HG03060 (cell line): ENCODE measurements at regions not wholly inside any gene's neighbourhood (a gene's known extent, or its start where the extent isn't known, plus 50 kb on each side); places are given as distances from the start of the nearest gene placed in this dataset.
"Not testable (repeated sequence)": the region's sequence is repeated elsewhere in the genome, so short reads cannot be mapped to it uniquely, and the experiment has no call there.

Experiments
- ATAC-seq: cut with Tn5 transposase; IDR thresholded peaks from one replicate; pipeline ENCODE4 v1.9.1; 2021; ENCODE audit warnings: low read depth, moderate number of reproducible peaks; ENCODE audit not compliant: unreplicated experiment

GRCh38 chr5:117769877-117770276 lies 1195.3 kb upstream of the SEMA6A start:
- no peak for ATAC-seq

- no peak for ATAC-seq
Observed at GRCh38 chr5:117763271-117763670, 1188.6 kb upstream of the SEMA6A start.

- no peak for ATAC-seq
Observed at GRCh38 chr5:117761186-117761585, 1186.6 kb upstream of the SEMA6A start.

- no peak for ATAC-seq
Observed at GRCh38 chr5:117759849-117760499, 1185.4 kb upstream of the SEMA6A start.

GRCh38 chr5:117752403-117752802 lies 1177.8 kb upstream of the SEMA6A start:
- ATAC-seq: no peak

GRCh38 chr5:117748336-117748735 lies 1173.7 kb upstream of the SEMA6A start:
- no peak for ATAC-seq

- ATAC-seq: no peak
Observed at GRCh38 chr5:117743337-117743736, 1168.7 kb upstream of the SEMA6A start.

GRCh38 chr5:117741655-117742206 lies 1167.1 kb upstream of the SEMA6A start:
- ATAC-seq: no peak

GRCh38 chr5:117740268-117740667 lies 1165.6 kb upstream of the SEMA6A start:
- no peak for ATAC-seq

- ATAC-seq: no peak
Observed at GRCh38 chr5:117738571-117738970, 1163.9 kb upstream of the SEMA6A start.

GRCh38 chr5:117736698-117737097 lies 1162.1 kb upstream of the SEMA6A start:
- no peak for ATAC-seq

GRCh38 chr5:117734056-117734455 lies 1159.4 kb upstream of the SEMA6A start:
- no peak for ATAC-seq

GRCh38 chr5:117733051-117733450 lies 1158.4 kb upstream of the SEMA6A start:
- ATAC-seq: no peak

GRCh38 chr5:117732264-117732663 lies 1157.6 kb upstream of the SEMA6A start:
- no peak for ATAC-seq

- no peak for ATAC-seq
Observed at GRCh38 chr5:117731446-117731845, 1156.8 kb upstream of the SEMA6A start.

GRCh38 chr5:117720784-117721183 lies 1146.2 kb upstream of the SEMA6A start:
- ATAC-seq: not testable (repeated sequence)

- no peak for ATAC-seq
Observed at GRCh38 chr5:117719413-117719812, 1144.8 kb upstream of the SEMA6A start.

GRCh38 chr5:117713585-117714198 lies 1139.1 kb upstream of the SEMA6A start:
- no peak for ATAC-seq

GRCh38 chr5:117701062-117701461 lies 1126.4 kb upstream of the SEMA6A start:
- no peak for ATAC-seq

- ATAC-seq: no peak
Observed at GRCh38 chr5:117692606-117693005, 1118.0 kb upstream of the SEMA6A start.

- no peak for ATAC-seq
Observed at GRCh38 chr5:117691081-117691870, 1116.7 kb upstream of the SEMA6A start.
